OCI-LY1 (cell line): ENCODE measurements at regions not wholly inside any gene's neighbourhood (a gene's known extent, or its start where the extent isn't known, plus 50 kb on each side); places are given as distances from the start of the nearest gene placed in this dataset.

Source experiments
- H2AFZ ChIP-seq: fragments of 200-600 bp; sonication (generic), shearing (Covaris generic); 2 replicates; pipeline ENCODE4 v1.6.0; 2014; ENCODE audit warnings: antibody characterized with exemption, mild to moderate bottlenecking, low read length
- H3F3A ChIP-seq: fragments of 200-600 bp; sonication (generic), shearing (Covaris generic); 2 replicates; pipeline ENCODE4 v1.6.0; 2014; ENCODE audit warnings: mild to moderate bottlenecking, antibody characterized with exemption, low read length, moderate library complexity; ENCODE audit not compliant: insufficient read depth
- H3K27ac ChIP-seq: fragments of 200-600 bp; sonication (generic); 2 replicates; pipeline ENCODE4 v1.5.1; 2014; ENCODE audit warnings: low read length, mixed run types, mild to moderate bottlenecking, low read depth; ENCODE audit not compliant: poor library complexity, severe bottlenecking
- H3K27me3 ChIP-seq: fragments of 200-600 bp; sonication (generic); 2 replicates; pipeline ENCODE4 v1.6.0; 2014; ENCODE audit warnings: antibody characterized with exemption, mild to moderate bottlenecking, low read length, moderate library complexity; ENCODE audit not compliant: insufficient read depth
- H3K36me3 ChIP-seq: fragments of 200-600 bp; sonication (generic); 2 replicates; pipeline ENCODE4 v1.6.1; 2014; ENCODE audit warnings: mild to moderate bottlenecking, antibody characterized with exemption, low read length, moderate library complexity, mixed read lengths; ENCODE audit not compliant: insufficient read depth
- H3K4me1 ChIP-seq: fragments of 200-600 bp; sonication (generic); 2 replicates; pipeline ENCODE4 v1.5.1; 2014; ENCODE audit warnings: mild to moderate bottlenecking, low read length, moderate library complexity; ENCODE audit not compliant: insufficient read depth, severe bottlenecking
- H3K4me2 ChIP-seq: fragments of 200-600 bp; sonication (generic), shearing (Covaris generic); 2 replicates; pipeline ENCODE4 v1.6.1; 2014; ENCODE audit warnings: low read length
- H3K4me3 ChIP-seq: fragments of 200-600 bp; sonication (generic); 2 replicates; pipeline ENCODE4 v1.5.1; 2014; ENCODE audit warnings: low read length, low read depth, mild to moderate bottlenecking, mixed read lengths; ENCODE audit not compliant: poor library complexity, severe bottlenecking
- H3K79me2 ChIP-seq: fragments of 200-600 bp; shearing (Covaris generic); 2 replicates; pipeline ENCODE4 v1.6.1; 2016; ENCODE audit warnings: mixed run types, low read length, mixed read lengths; ENCODE audit not compliant: insufficient read depth
- H3K9ac ChIP-seq: fragments of 200-600 bp; sonication (generic), shearing (Covaris generic); 2 replicates; pipeline ENCODE4 v1.6.1; 2014; ENCODE audit warnings: mild to moderate bottlenecking, low read length, mixed read lengths
- H3K9me2 ChIP-seq: fragments of 200-600 bp; sonication (generic), shearing (Covaris generic); 2 replicates; pipeline ENCODE4 v1.6.1; 2014; ENCODE audit warnings: low read depth, mild to moderate bottlenecking, low read length, mixed read lengths
- H3K9me3 ChIP-seq: fragments of 200-600 bp; shearing (Covaris generic); 2 replicates; pipeline ENCODE4 v1.6.1; 2014; ENCODE audit warnings: low read length, mixed read lengths
- H4K20me1 ChIP-seq: fragments of 200-600 bp; sonication (generic), shearing (Covaris generic); 2 replicates; pipeline ENCODE4 v1.6.0; 2016; ENCODE audit warnings: mild to moderate bottlenecking, low read length; ENCODE audit not compliant: insufficient read depth
- CTCF ChIP-seq: fragments of 200-600 bp; sonication (generic), shearing (Covaris generic); IDR thresholded peaks from 2 replicates; pipeline ENCODE4 v1.5.1; 2017; ENCODE audit warnings: mild to moderate bottlenecking, antibody characterized with exemption, low read length, moderate library complexity, mixed read lengths
- EZH2 ChIP-seq: fragments of 200-600 bp; sonication (generic), shearing (Covaris generic); IDR thresholded peaks from 2 replicates; pipeline ENCODE4 v1.8.0; 2017; ENCODE audit warnings: borderline replicate concordance, mixed run types, mild to moderate bottlenecking, antibody characterized with exemption, low read length, moderate library complexity, mixed read lengths

GRCh38 chr13:30044932-30045331 lies 194.5 kb upstream of the UBL3 start:
- Histone ChIP-seq H3K36me3 (no peaks in the 10 kb centered on the region), H3K9ac (no peak overlapping the region), H2AFZ (no peak overlapping the region), H3K27ac (no peak overlapping the region), H3K27me3 (no peaks in the 10 kb centered on the region; the same call in none of the 2 replicates), H3K79me2 (no peaks in the 10 kb centered on the region), H3K9me2 (no peaks in the 10 kb centered on the region), H3K9me3 (no peaks in the 10 kb centered on the region), H3F3A (no peaks in the 10 kb centered on the region), H3K4me1 (no peaks in the 10 kb centered on the region), H3K4me2 (no peak overlapping the region), H3K4me3 (no peak overlapping the region), H4K20me1 (no peaks in the 10 kb centered on the region)
- TF ChIP-seq CTCF (no peak), EZH2 (no peak)

GRCh38 chr13:30043631-30043925 lies 193.2 kb upstream of the UBL3 start:
- Histone ChIP-seq H3K79me2 (no peaks in the 10 kb centered on the region), H3K4me3 (no peak overlapping the region), H3K27me3 (no peaks in the 10 kb centered on the region; the same call in 1 of the 2 replicates), H3K4me2 (no peak overlapping the region), H3K9me3 (no peaks in the 10 kb centered on the region), H3K4me1 (no peaks in the 10 kb centered on the region), H3F3A (no peaks in the 10 kb centered on the region), H3K9ac (no peak overlapping the region), H3K9me2 (no peaks in the 10 kb centered on the region), H2AFZ (no peak overlapping the region), H3K27ac (no peak overlapping the region), H3K36me3 (no peaks in the 10 kb centered on the region), H4K20me1 (no peaks in the 10 kb centered on the region)
- TF ChIP-seq CTCF (no peak), EZH2 (no peak)

- Histone ChIP-seq H3K4me2 (no peak overlapping the region), H3K9me3 (no peaks in the 10 kb centered on the region), H3K4me1 (no peaks in the 10 kb centered on the region), H3K9me2 (no peaks in the 10 kb centered on the region), H4K20me1 (no peaks in the 10 kb centered on the region), H3K36me3 (no peaks in the 10 kb centered on the region), H3K4me3 (no peak overlapping the region), H3K9ac (no peak overlapping the region), H3K27me3 (no peaks in the 10 kb centered on the region; the same call in 1 of the 2 replicates), H2AFZ (no peak overlapping the region), H3K79me2 (no peaks in the 10 kb centered on the region), H3F3A (no peaks in the 10 kb centered on the region), H3K27ac (no peak overlapping the region)
- no peak for TF ChIP-seq CTCF
- no peak for TF ChIP-seq EZH2
These were observed 192.6 kb upstream of the UBL3 start for GRCh38 chr13:30042891-30043630.
